ENCODE measurements at regions not wholly inside any gene's neighbourhood (a gene's known extent, or its start where the extent isn't known, plus 50 kb on each side); places are given as distances from the start of the nearest gene placed in this dataset.

GRCh38 chr5:120749737-120750136 lies 285.6 kb downstream of the PRR16 start:
- TF ChIP-seq, protein P1, sequence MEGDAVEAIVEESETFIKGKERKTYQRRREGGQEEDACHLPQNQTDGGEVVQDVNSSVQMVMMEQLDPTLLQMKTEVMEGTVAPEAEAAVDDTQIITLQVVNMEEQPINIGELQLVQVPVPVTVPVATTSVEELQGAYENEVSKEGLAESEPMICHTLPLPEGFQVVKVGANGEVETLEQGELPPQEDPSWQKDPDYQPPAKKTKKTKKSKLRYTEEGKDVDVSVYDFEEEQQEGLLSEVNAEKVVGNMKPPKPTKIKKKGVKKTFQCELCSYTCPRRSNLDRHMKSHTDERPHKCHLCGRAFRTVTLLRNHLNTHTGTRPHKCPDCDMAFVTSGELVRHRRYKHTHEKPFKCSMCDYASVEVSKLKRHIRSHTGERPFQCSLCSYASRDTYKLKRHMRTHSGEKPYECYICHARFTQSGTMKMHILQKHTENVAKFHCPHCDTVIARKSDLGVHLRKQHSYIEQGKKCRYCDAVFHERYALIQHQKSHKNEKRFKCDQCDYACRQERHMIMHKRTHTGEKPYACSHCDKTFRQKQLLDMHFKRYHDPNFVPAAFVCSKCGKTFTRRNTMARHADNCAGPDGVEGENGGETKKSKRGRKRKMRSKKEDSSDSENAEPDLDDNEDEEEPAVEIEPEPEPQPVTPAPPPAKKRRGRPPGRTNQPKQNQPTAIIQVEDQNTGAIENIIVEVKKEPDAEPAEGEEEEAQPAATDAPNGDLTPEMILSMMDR (IDR thresholded peaks at IDR 0.05): no peak
- TF ChIP-seq EZH2 (IDR thresholded peaks at IDR 0.05; ENCODE audit: borderline replicate concordance, insufficient read depth, low read depth, low read length, poor library complexity, severe bottlenecking): no peak

Measured in B cell (primary cell).